K562 (cell line): ENCODE measurements at regions not wholly inside any gene's neighbourhood (a gene's known extent, or its start where the extent isn't known, plus 50 kb on each side); places are given as distances from the start of the nearest gene placed in this dataset.

Experiments used
- BRD9 ChIP-seq: fragments of 450-650 bp; IDR thresholded peaks from 2 replicates; pipeline ENCODE4 v1.6.1; 2018; ENCODE audit warnings: low read depth; ENCODE audit not compliant: partially characterized antibody
- CBFB ChIP-seq: sonication (generic); formaldehyde crosslinking; IDR thresholded peaks from 2 replicates; pipeline ENCODE4 v1.4.0; 2020; ENCODE audit warnings: mild to moderate bottlenecking, missing genetic modification reagents
- ERF ChIP-seq: fragments of 450-650 bp; formaldehyde crosslinking; IDR thresholded peaks from 2 replicates; pipeline ENCODE4 v1.4.0; 2020; ENCODE audit warnings: mild to moderate bottlenecking, mixed read lengths
- HOXB6 ChIP-seq: fragments of 250-450 bp; sonication (Bioruptor Pico); IDR thresholded peaks from 2 replicates; pipeline ENCODE4 v1.5.1; 2022; ENCODE audit warnings: mild to moderate bottlenecking, borderline replicate concordance
- IFI16 ChIP-seq: fragments of 250-450 bp; sonication (Bioruptor Pico); IDR thresholded peaks from 2 replicates; pipeline ENCODE4 v2.1.2; 2022; ENCODE audit warnings: mild to moderate bottlenecking, inconsistent platforms
- ILK ChIP-seq: fragments of 450-650 bp; IDR thresholded peaks from 2 replicates; pipeline ENCODE4 v1.6.1; 2016; ENCODE audit warnings: missing genetic modification characterization, low read depth, mild to moderate bottlenecking, missing compliant biosample characterization, moderate library complexity, borderline replicate concordance
- RBM22 ChIP-seq: fragments of 200-400 bp; formaldehyde crosslinking; IDR thresholded peaks from 2 replicates; pipeline ENCODE4 v1.6.1; 2018; ENCODE audit warnings: low read length, low read depth; ENCODE audit not compliant: poor library complexity, severe bottlenecking
- RBM34 ChIP-seq: fragments of 200-400 bp; formaldehyde crosslinking; IDR thresholded peaks from 2 replicates; pipeline ENCODE4 v1.6.1; 2018; ENCODE audit warnings: low read length, borderline replicate concordance; ENCODE audit not compliant: insufficient read depth
- SPI1 ChIP-seq: IDR thresholded peaks from 2 replicates; pipeline ENCODE4 v1.6.1; 2011; ENCODE audit warnings: low read depth, low read length, control low read depth, borderline replicate concordance
- SREBF1 ChIP-seq: fragments of 150-350 bp; IDR thresholded peaks from 2 replicates; pipeline ENCODE4 v1.6.1; 2014; ENCODE audit warnings: antibody characterized with exemption, low read depth, low read length, borderline replicate concordance
- TAF9B ChIP-seq: fragments of 450-650 bp; IDR thresholded peaks from 2 replicates; pipeline ENCODE4 v1.6.1; 2018; ENCODE audit warnings: mild to moderate bottlenecking; ENCODE audit not compliant: partially characterized antibody
- TF ChIP-seq, protein P1 (sequence below), 2 experiments: IDR thresholded peaks in 1 of 2; conservative IDR thresholded peaks in 1 of 2; 2 replicates each; pipeline ENCODE4 v1.6.1; 2016; ENCODE audit warnings: low read depth in 2 of 2, mild to moderate bottlenecking in 1 of 2, missing compliant biosample characterization in 1 of 2, missing genetic modification characterization in 1 of 2, moderate library complexity in 1 of 2
- TF ChIP-seq, protein P2 (sequence below): fragments of 250-450 bp; sonication (Bioruptor Pico); IDR thresholded peaks from 2 replicates; pipeline ENCODE4 v1.4.0; 2020; ENCODE audit warnings: borderline replicate concordance
- TF ChIP-seq, protein P3 (sequence below), 2 experiments: fragments of 450-650 bp in 1 of 2; sonication (generic) in 1 of 2; formaldehyde crosslinking; conservative IDR thresholded peaks; 2 replicates each; pipeline versions ENCODE4 v1.4.0 to v1.8.1; 2020 to 2022; ENCODE audit warnings: mild to moderate bottlenecking in 1 of 2, missing genetic modification reagents in 1 of 2
- TF ChIP-seq, protein P4 (sequence below): fragments of 200-800 bp; sonication (Bioruptor generic); IDR thresholded peaks from 2 replicates; pipeline ENCODE4 v1.6.1; 2017; ENCODE audit warnings: missing genetic modification characterization, missing compliant biosample characterization
- TF ChIP-seq, protein P5 (sequence below), 3 experiments: fragments of 200-800 bp in 1 of 3; sonication (Bioruptor generic) in 1 of 3; sonication (generic) in 1 of 3; formaldehyde crosslinking in 1 of 3; IDR thresholded peaks; 2 replicates each; pipeline versions ENCODE4 v1.6.1 to v1.8.0; 2016 to 2022; ENCODE audit warnings: mild to moderate bottlenecking in 2 of 3, missing compliant biosample characterization in 2 of 3, missing genetic modification characterization in 2 of 3, missing genetic modification reagents in 1 of 3
- TF ChIP-seq, protein P6 (sequence below): fragments of 450-650 bp; formaldehyde crosslinking; IDR thresholded peaks from 2 replicates; pipeline ENCODE4 v1.4.0; 2022; ENCODE audit warnings: mild to moderate bottlenecking, moderate library complexity

DNA sequence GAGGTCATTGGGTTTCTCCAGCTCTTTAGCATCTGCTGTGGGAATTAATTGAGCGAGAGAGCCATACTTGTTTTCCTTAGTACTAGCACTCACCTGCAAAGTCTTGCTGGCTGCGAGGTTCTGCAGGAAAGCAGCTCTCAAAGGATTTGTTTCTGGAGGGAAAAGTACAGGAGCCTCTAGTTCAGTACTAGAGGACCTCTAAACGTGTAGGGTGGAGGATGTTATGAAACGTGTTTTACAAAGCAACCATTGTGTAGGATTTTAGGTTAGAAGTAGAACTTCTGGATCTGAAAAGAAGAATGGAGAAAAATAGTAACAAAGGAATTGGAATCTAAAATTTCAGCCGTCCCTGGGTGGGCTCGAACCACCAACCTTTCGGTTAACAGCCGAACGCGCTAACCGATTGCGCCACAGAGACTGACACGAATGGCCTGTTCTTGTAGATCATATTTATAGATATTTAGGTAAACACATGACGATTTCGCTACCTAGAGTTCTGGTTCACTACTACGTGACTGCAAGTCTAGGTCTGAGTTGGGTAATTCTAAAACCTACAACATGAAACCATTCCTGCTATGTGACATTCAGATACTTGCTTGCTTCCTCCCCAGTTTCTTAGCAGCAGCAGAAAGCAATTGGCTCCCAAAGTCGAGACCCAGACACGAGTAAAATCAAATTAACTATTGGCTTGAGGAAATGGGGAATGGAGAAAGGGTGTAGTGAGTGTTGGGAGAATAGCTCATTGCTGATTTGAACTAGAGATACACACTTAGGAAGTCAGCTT, 60.2 kb upstream of the CFAP126 start (continued):
- TF ChIP-seq, protein P1, sequence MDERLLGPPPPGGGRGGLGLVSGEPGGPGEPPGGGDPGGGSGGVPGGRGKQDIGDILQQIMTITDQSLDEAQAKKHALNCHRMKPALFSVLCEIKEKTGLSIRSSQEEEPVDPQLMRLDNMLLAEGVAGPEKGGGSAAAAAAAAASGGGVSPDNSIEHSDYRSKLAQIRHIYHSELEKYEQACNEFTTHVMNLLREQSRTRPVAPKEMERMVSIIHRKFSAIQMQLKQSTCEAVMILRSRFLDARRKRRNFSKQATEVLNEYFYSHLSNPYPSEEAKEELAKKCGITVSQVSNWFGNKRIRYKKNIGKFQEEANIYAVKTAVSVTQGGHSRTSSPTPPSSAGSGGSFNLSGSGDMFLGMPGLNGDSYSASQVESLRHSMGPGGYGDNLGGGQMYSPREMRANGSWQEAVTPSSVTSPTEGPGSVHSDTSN (CRISPR knock-in tag; IDR thresholded peaks at IDR 0.05; ENCODE audit: low read depth) = no peak
- TF ChIP-seq, protein P1 (tag; conservative IDR thresholded peaks at IDR 0.05; ENCODE audit: low read depth) = no peak
- TF ChIP-seq, protein P2, sequence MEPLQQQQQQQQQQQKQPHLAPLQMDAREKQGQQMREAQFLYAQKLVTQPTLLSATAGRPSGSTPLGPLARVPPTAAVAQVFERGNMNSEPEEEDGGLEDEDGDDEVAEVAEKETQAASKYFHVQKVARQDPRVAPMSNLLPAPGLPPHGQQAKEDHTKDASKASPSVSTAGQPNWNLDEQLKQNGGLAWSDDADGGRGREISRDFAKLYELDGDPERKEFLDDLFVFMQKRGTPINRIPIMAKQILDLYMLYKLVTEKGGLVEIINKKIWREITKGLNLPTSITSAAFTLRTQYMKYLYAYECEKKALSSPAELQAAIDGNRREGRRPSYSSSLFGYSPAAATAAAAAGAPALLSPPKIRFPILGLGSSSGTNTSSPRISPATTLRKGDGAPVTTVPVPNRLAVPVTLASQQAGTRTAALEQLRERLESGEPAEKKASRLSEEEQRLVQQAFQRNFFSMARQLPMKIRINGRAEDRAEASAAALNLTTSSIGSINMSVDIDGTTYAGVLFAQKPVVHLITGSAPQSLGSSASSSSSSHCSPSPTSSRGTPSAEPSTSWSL (CRISPR knock-in tag) = no peak
- TF ChIP-seq RBM22 = no peak
- peak; percentile 98 for TF ChIP-seq BRD9
- TF ChIP-seq TAF9B = peak; percentile 8
- TF ChIP-seq, protein P3, sequence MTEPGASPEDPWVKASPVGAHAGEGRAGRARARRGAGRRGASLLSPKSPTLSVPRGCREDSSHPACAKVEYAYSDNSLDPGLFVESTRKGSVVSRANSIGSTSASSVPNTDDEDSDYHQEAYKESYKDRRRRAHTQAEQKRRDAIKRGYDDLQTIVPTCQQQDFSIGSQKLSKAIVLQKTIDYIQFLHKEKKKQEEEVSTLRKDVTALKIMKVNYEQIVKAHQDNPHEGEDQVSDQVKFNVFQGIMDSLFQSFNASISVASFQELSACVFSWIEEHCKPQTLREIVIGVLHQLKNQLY (CRISPR knock-in tag; conservative IDR thresholded peaks at IDR 0.05) = no peak
- TF ChIP-seq SREBF1 = 0 out of 2 replicates have a peak, but pooled peaks have one; percentile 11
- no peak for TF ChIP-seq ERF (CRISPR knock-in tag)
- TF ChIP-seq HOXB6 (CRISPR knock-in tag) = no peak
- TF ChIP-seq CBFB = no peak
- TF ChIP-seq RBM34 = no peak
- TF ChIP-seq, protein P4, sequence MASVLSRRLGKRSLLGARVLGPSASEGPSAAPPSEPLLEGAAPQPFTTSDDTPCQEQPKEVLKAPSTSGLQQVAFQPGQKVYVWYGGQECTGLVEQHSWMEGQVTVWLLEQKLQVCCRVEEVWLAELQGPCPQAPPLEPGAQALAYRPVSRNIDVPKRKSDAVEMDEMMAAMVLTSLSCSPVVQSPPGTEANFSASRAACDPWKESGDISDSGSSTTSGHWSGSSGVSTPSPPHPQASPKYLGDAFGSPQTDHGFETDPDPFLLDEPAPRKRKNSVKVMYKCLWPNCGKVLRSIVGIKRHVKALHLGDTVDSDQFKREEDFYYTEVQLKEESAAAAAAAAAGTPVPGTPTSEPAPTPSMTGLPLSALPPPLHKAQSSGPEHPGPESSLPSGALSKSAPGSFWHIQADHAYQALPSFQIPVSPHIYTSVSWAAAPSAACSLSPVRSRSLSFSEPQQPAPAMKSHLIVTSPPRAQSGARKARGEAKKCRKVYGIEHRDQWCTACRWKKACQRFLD (CRISPR knock-in tag) = no peak
- TF ChIP-seq, protein P5, sequence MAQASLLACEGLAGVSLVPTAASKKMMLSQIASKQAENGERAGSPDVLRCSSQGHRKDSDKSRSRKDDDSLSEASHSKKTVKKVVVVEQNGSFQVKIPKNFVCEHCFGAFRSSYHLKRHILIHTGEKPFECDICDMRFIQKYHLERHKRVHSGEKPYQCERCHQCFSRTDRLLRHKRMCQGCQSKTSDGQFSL (CRISPR knock-in tag; IDR thresholded peaks at IDR 0.05) = 0 out of 2 replicates have a peak, but pooled peaks have one; percentile 23
- TF ChIP-seq, protein P5 (tag; IDR thresholded peaks at IDR 0.05) = no peak
- TF ChIP-seq, protein P6, sequence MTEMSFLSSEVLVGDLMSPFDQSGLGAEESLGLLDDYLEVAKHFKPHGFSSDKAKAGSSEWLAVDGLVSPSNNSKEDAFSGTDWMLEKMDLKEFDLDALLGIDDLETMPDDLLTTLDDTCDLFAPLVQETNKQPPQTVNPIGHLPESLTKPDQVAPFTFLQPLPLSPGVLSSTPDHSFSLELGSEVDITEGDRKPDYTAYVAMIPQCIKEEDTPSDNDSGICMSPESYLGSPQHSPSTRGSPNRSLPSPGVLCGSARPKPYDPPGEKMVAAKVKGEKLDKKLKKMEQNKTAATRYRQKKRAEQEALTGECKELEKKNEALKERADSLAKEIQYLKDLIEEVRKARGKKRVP (CRISPR knock-in tag) = no peak
- TF ChIP-seq ILK (tag) = no peak
- no peak for TF ChIP-seq IFI16
- TF ChIP-seq SPI1 = no peak
